HG02870 (cell line): ENCODE measurements at regions not wholly inside any gene's neighbourhood (a gene's known extent, or its start where the extent isn't known, plus 50 kb on each side); places are given as distances from the start of the nearest gene placed in this dataset.
"Not testable (repeated sequence)": the region's sequence is repeated elsewhere in the genome, so short reads cannot be mapped to it uniquely, and the experiment has no call there.

Source experiments
- ATAC-seq: cut with Tn5 transposase; IDR thresholded peaks from one replicate; pipeline ENCODE4 v1.9.1; 2021; ENCODE audit warnings: mild to moderate bottlenecking, moderate library complexity; ENCODE audit not compliant: unreplicated experiment

- no peak for ATAC-seq
Observed at GRCh38 chr2:103365071-103365470, 603.2 kb downstream of the TMEM182 start.

GRCh38 chr2:103367877-103368276 lies 606.0 kb downstream of the TMEM182 start:
- ATAC-seq, result no peak

GRCh38 chr2:103383541-103383940 lies 621.7 kb downstream of the TMEM182 start:
- no peak for ATAC-seq

- no peak for ATAC-seq
Observed at GRCh38 chr2:103386872-103387271, 625.0 kb downstream of the TMEM182 start.

GRCh38 chr2:103387888-103388287 lies 626.1 kb downstream of the TMEM182 start:
- ATAC-seq, result no peak

GRCh38 chr2:103396152-103396551 lies 634.3 kb downstream of the TMEM182 start:
- no peak for ATAC-seq

GRCh38 chr2:103401621-103402020 lies 639.8 kb downstream of the TMEM182 start:
- ATAC-seq, result no peak

- no peak for ATAC-seq
Observed at GRCh38 chr2:103402336-103402735, 640.5 kb downstream of the TMEM182 start.

GRCh38 chr2:103402944-103403343 lies 641.1 kb downstream of the TMEM182 start:
- ATAC-seq, result no peak

GRCh38 chr2:103403388-103403787 lies 641.6 kb downstream of the TMEM182 start:
- ATAC-seq, result not testable (repeated sequence)

- ATAC-seq, result no peak
Observed at GRCh38 chr2:103410221-103410620, 648.4 kb downstream of the TMEM182 start.

GRCh38 chr2:103419506-103419905 lies 657.7 kb downstream of the TMEM182 start:
- ATAC-seq, result no peak

- ATAC-seq, result no peak
Observed at GRCh38 chr2:103423100-103423499, 661.3 kb downstream of the TMEM182 start.

GRCh38 chr2:103427567-103427966 lies 665.7 kb downstream of the TMEM182 start:
- ATAC-seq, result no peak

GRCh38 chr2:103430191-103430590 lies 668.4 kb downstream of the TMEM182 start:
- ATAC-seq, result no peak

GRCh38 chr2:103435010-103435409 lies 673.2 kb downstream of the TMEM182 start:
- no peak for ATAC-seq

- no peak for ATAC-seq
Observed at GRCh38 chr2:103437161-103437560, 675.3 kb downstream of the TMEM182 start.

- no peak for ATAC-seq
Observed at GRCh38 chr2:103445347-103445746, 683.5 kb downstream of the TMEM182 start.

GRCh38 chr2:103448495-103448894 lies 686.7 kb downstream of the TMEM182 start:
- no peak for ATAC-seq

GRCh38 chr2:103451283-103451682 lies 689.5 kb downstream of the TMEM182 start:
- ATAC-seq, result no peak

GRCh38 chr2:103459283-103459682 lies 697.5 kb downstream of the TMEM182 start:
- no peak for ATAC-seq

- ATAC-seq, result no peak
Observed at GRCh38 chr2:103462101-103462500, 700.3 kb downstream of the TMEM182 start.

- no peak for ATAC-seq
Observed at GRCh38 chr2:103462712-103463111, 700.9 kb downstream of the TMEM182 start.

- ATAC-seq, result no peak
Observed at GRCh38 chr2:103464831-103465230, 703.0 kb downstream of the TMEM182 start.
